H1 (cell line): ENCODE measurements at regions not wholly inside any gene's neighbourhood (a gene's known extent, or its start where the extent isn't known, plus 50 kb on each side); places are given as distances from the start of the nearest gene placed in this dataset.

Experiments used
- CTCF ChIA-PET: fragments of 300-600 bp; sonication (Branson Sonifier 250); formaldehyde crosslinking; loops from one replicate; lab custom pipeline; 2021; ENCODE audit not compliant: partially characterized antibody; lab: Charles Lee
- POLR2A ChIA-PET: fragments of 300-600 bp; sonication (Branson Sonifier 250); formaldehyde crosslinking; loops from one replicate; lab custom pipeline; 2021; ENCODE audit warnings: inconsistent platforms; ENCODE audit not compliant: partially characterized antibody; lab: Charles Lee
- DNase-seq, 2 experiments: peaks; one replicate each; pipeline versions ENCODE4 v3.0.0 to v3.0.0-alpha.2; 2010 to 2022; ENCODE audit warnings: low spot score in 2 of 2, low read depth in 1 of 2, mixed read lengths in 1 of 2
- FAIRE-seq: peaks from 2 replicates; lab custom pipeline; 2011; peaks lifted over from hg19 to GRCh38; lab: Jason Lieb, UNC
- H2AFZ ChIP-seq: 2 replicates; pipeline ENCODE4 v1.8.1; 2012; ENCODE audit warnings: low read length, inconsistent platforms
- H2AK5ac ChIP-seq: 2 replicates; pipeline ENCODE4 v1.6.1; 2013; ENCODE audit warnings: low read depth, low read length
- H2BK120ac ChIP-seq: replicated peaks from 2 replicates; pipeline ENCODE3; 2013; ENCODE audit warnings: low read depth, low read length, inconsistent platforms
- H2BK12ac ChIP-seq: 2 replicates; pipeline ENCODE4 v1.6.1; 2013; ENCODE audit warnings: low read depth, low read length
- H2BK15ac ChIP-seq: 2 replicates; pipeline ENCODE4 v1.6.1; 2013; ENCODE audit warnings: low read length
- H2BK20ac ChIP-seq: 2 replicates; pipeline ENCODE4 v1.6.1; 2013; ENCODE audit warnings: low read length
- H2BK5ac ChIP-seq: 2 replicates; pipeline ENCODE4 v1.6.1; 2013; ENCODE audit warnings: low read depth, low read length
- H3K14ac ChIP-seq: 2 replicates; pipeline ENCODE4 v1.6.1; 2013; ENCODE audit warnings: inconsistent platforms; ENCODE audit not compliant: insufficient read length
- H3K18ac ChIP-seq: 2 replicates; pipeline ENCODE4 v1.6.1; 2013; ENCODE audit warnings: low read length; ENCODE audit errors: extremely low read depth
- H3K23ac ChIP-seq: 2 replicates; pipeline ENCODE4 v1.6.1; 2013; ENCODE audit warnings: inconsistent platforms; ENCODE audit not compliant: insufficient read length
- H3K23me2 ChIP-seq: 2 replicates; pipeline ENCODE4 v1.6.1; 2013; ENCODE audit warnings: low read depth, low read length
- H3K27ac ChIP-seq: 2 replicates; pipeline ENCODE4 v1.6.1; 2011; ENCODE audit warnings: low read depth, low read length, inconsistent platforms
- H3K27me3 ChIP-seq, 4 experiments: replicated peaks in 1 of 4; 1 replicate in 1 of 4; 2 replicates in 3 of 4; pipeline versions ENCODE4 v1.6.1 to v1.8.1; 2011 to 2013; ENCODE audit warnings: low read length in 3 of 4, mild to moderate bottlenecking in 3 of 4, inconsistent platforms in 2 of 4, mixed read lengths in 2 of 4, moderate library complexity in 1 of 4; ENCODE audit not compliant: control insufficient read depth in 3 of 4, insufficient read depth in 3 of 4; ENCODE audit errors: extremely low read depth in 1 of 4
- H3K36me3 ChIP-seq, 4 experiments: 2 replicates each; pipeline versions ENCODE4 v1.6.1 to v1.8.1; 2011 to 2013; ENCODE audit warnings: mild to moderate bottlenecking in 4 of 4, low read length in 3 of 4, moderate library complexity in 2 of 4, control low read depth in 1 of 4, inconsistent platforms in 1 of 4; ENCODE audit not compliant: insufficient read depth in 4 of 4, control insufficient read depth in 2 of 4
- H3K4ac ChIP-seq: replicated peaks from 2 replicates; pipeline ENCODE3; 2013; ENCODE audit warnings: low read length, low read depth, mixed read lengths, inconsistent platforms; ENCODE audit not compliant: insufficient read length
- H3K4me1 ChIP-seq, 4 experiments: replicated peaks in 1 of 4; 1 replicate in 1 of 4; 2 replicates in 3 of 4; pipeline versions ENCODE4 v1.6.1 to v1.8.1; 2011 to 2013; ENCODE audit warnings: low read length in 3 of 4, inconsistent platforms in 2 of 4, mixed read lengths in 1 of 4; ENCODE audit not compliant: insufficient read depth in 4 of 4, control insufficient read depth in 3 of 4
- H3K4me2 ChIP-seq, 2 experiments: 2 replicates each; pipeline versions ENCODE4 v1.6.1 to v1.8.1; 2011 to 2013; ENCODE audit warnings: low read depth in 2 of 2, low read length in 2 of 2, control low read depth in 1 of 2, inconsistent platforms in 1 of 2, mild to moderate bottlenecking in 1 of 2; ENCODE audit not compliant: insufficient read depth in 1 of 2
- H3K4me3 ChIP-seq, 4 experiments: fragments of 200-600, 300-600 bp in 1 of 4; sonication (generic), shearing (Covaris generic), sonication (Bioruptor Twin) in 1 of 4; 2 replicates each; pipeline versions ENCODE4 v1.5.1 to v1.8.1; 2011 to 2016; ENCODE audit warnings: low read length in 4 of 4, low read depth in 3 of 4, control low read depth in 2 of 4, inconsistent platforms in 2 of 4, mild to moderate bottlenecking in 2 of 4, mixed read lengths in 1 of 4, moderate library complexity in 1 of 4; ENCODE audit not compliant: insufficient read depth in 2 of 4; ENCODE audit errors: extremely low read depth in 1 of 4
- H3K56ac ChIP-seq: replicated peaks from 2 replicates; pipeline ENCODE3; 2013; ENCODE audit warnings: low read depth, mild to moderate bottlenecking, mixed read lengths, low read length, inconsistent platforms; ENCODE audit not compliant: insufficient read length
- H3K79me1 ChIP-seq: 2 replicates; pipeline ENCODE4 v1.6.1; 2013; ENCODE audit warnings: low read depth, low read length, control low read depth
- H3K79me2 ChIP-seq, 2 experiments: 2 replicates each; pipeline versions ENCODE4 v1.6.1 to v1.8.1; 2012 to 2013; ENCODE audit warnings: low read length in 2 of 2, mild to moderate bottlenecking in 2 of 2, inconsistent platforms in 1 of 2; ENCODE audit not compliant: insufficient read depth in 2 of 2, control insufficient read depth in 1 of 2
- H3K9ac ChIP-seq, 4 experiments: replicated peaks in 1 of 4; 1 replicate in 1 of 4; 2 replicates in 3 of 4; pipeline versions ENCODE4 v1.6.1 to v1.8.1; 2011 to 2013; ENCODE audit warnings: low read depth in 3 of 4, low read length in 3 of 4, control low read depth in 2 of 4, mild to moderate bottlenecking in 2 of 4, moderate library complexity in 2 of 4, inconsistent platforms in 1 of 4; ENCODE audit errors: extremely low read depth in 1 of 4
- H3K9me3 ChIP-seq, 2 experiments: 2 replicates each; pipeline versions ENCODE4 v1.6.1 to v1.8.1; 2012 to 2013; ENCODE audit warnings: mild to moderate bottlenecking in 2 of 2, moderate library complexity in 2 of 2, control low read depth in 1 of 2, inconsistent platforms in 1 of 2, low read depth in 1 of 2, low read length in 1 of 2, mixed read lengths in 1 of 2; ENCODE audit not compliant: insufficient read depth in 2 of 2
- H4K20me1 ChIP-seq, 2 experiments: replicated peaks in 1 of 2; 2 replicates each; pipeline versions ENCODE3 to v1.8.1; 2011 to 2013; ENCODE audit warnings: inconsistent platforms in 2 of 2, low read length in 2 of 2, mild to moderate bottlenecking in 1 of 2; ENCODE audit not compliant: insufficient read depth in 2 of 2, control insufficient read depth in 1 of 2
- H4K5ac ChIP-seq: 2 replicates; pipeline ENCODE4 v1.6.1; 2013; ENCODE audit warnings: low read length, low read depth, mixed read lengths, inconsistent platforms; ENCODE audit not compliant: insufficient read length
- H4K8ac ChIP-seq: 2 replicates; pipeline ENCODE4 v1.8.0; 2013; ENCODE audit warnings: mild to moderate bottlenecking, moderate library complexity, low read length, inconsistent platforms; ENCODE audit not compliant: insufficient read depth; ENCODE audit errors: extremely low read depth
- H4K91ac ChIP-seq: replicated peaks from 2 replicates; pipeline ENCODE3; 2013; ENCODE audit warnings: low read length, mixed read lengths, inconsistent platforms; ENCODE audit not compliant: insufficient read length
- BRCA1 ChIP-seq: IDR thresholded peaks from 2 replicates; pipeline ENCODE4 v1.6.1; 2012; ENCODE audit warnings: low read depth, low read length, improper control_type of control experiment
- CBX5 ChIP-seq: fragments of 300-800, 300-1000 bp; sonication (generic); IDR thresholded peaks from 2 replicates; pipeline ENCODE4 v1.7.1; 2016; ENCODE audit warnings: antibody characterized with exemption, low read length, low read depth
- KDM5A ChIP-seq: fragments of 200-600 bp; IDR thresholded peaks from 2 replicates; pipeline ENCODE4 v1.7.1; 2012; ENCODE audit warnings: mild to moderate bottlenecking, low read length, inconsistent platforms, mixed read lengths
- RNF2 ChIP-seq: fragments of 200-900, 300-1000 bp; sonication (generic); IDR thresholded peaks from 2 replicates; pipeline ENCODE4 v1.7.1; 2016; ENCODE audit warnings: borderline replicate concordance, low read depth, mild to moderate bottlenecking, antibody characterized with exemption, low read length; ENCODE audit not compliant: poor library complexity, severe bottlenecking; ENCODE audit errors: missing control alignments
- SAP30 ChIP-seq: fragments of 300-600 bp; sonication (generic); IDR thresholded peaks from 2 replicates; pipeline ENCODE4 v1.7.1; 2012; ENCODE audit warnings: low read length, moderate library complexity, mild to moderate bottlenecking, inconsistent platforms; ENCODE audit not compliant: insufficient read depth, insufficient replicate concordance
- WGBS, 2 experiments: shearing (Covaris generic) in 1 of 2; methylation state at CpG; one replicate each; pipeline versions ENCODE4 v1.1.6 to v1.1.7; 2013 to 2015; ENCODE audit warnings: low lambda C conversion rate in 2 of 2, mixed read lengths in 2 of 2, inconsistent platforms in 1 of 2, low coverage in 1 of 2, missing lambda C conversion rate in 1 of 2; ENCODE audit not compliant: insufficient replicate concordance in 2 of 2, insufficient coverage in 1 of 2, insufficient read length in 1 of 2; ENCODE audit errors: extremely low coverage in 1 of 2, missing lambda C conversion rate in 1 of 2; 5-methylcytosine and 5-hydroxymethylcytosine counted together
- TF ChIP-seq, protein P1 (sequence below): IDR thresholded peaks from 2 replicates; pipeline ENCODE4 v1.6.1; 2012; ENCODE audit warnings: inconsistent platforms

DNA sequence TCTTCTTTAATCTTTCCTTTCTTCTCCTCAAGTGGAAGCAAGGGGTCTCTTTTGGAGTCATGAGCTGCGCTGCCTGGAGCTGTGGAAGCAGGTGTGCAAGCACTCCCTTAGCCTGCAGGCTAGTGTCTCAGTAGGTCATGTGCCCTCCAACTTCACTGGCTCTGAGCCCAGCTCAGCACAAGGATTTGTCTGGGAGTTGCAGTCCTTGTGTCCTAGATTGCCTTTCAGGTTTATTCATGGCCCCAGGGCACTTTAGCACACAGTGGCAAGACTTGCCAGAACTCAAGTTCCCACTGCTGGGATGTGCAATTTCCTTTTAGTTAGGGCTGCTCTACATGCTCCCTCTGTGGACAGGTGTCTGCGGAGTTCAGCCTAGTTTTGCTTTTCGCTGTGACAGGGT lies 211.7 kb downstream of the LIG4 start:
- WGBS, 2 experiments, result 79% methylated on average over 3 of the region's 3 CpGs; no CpG with 5 or more reads in 1 of the 2 experiments
- H2AFZ ChIP-seq, result 0 out of 2 replicates have a peak overlapping the region, but pooled peaks have one; percentile 78
- POLR2A ChIA-PET, result no interaction called here
- TF ChIP-seq SAP30 (no peak), RNF2 (no peak), BRCA1 (no peak), KDM5A (no peak), CBX5 (no peak)
- TF ChIP-seq, protein P1, sequence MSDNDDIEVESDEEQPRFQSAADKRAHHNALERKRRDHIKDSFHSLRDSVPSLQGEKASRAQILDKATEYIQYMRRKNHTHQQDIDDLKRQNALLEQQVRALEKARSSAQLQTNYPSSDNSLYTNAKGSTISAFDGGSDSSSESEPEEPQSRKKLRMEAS, result no peak

More for the DNA sequence above, 211.7 kb downstream of the LIG4 start:
- H4K5ac ChIP-seq, result no peak overlapping the region
- no peaks in the 10 kb centered on the region for H3K79me1 ChIP-seq
- no peak overlapping the region for H2AK5ac ChIP-seq
- no peak for DNase-seq
- no peak overlapping the region for H3K56ac ChIP-seq
- H2BK12ac ChIP-seq, result no peak overlapping the region
- no peak overlapping the region for H3K4me3 ChIP-seq
- peak overlapping the region; percentile 21; the same call in 1 of the 2 replicates for H2BK15ac ChIP-seq
- H3K23ac ChIP-seq, result no peak overlapping the region
- no peak overlapping the region for H3K18ac ChIP-seq
- H3K27me3 ChIP-seq, result no peaks in the 10 kb centered on the region
- FAIRE-seq, result no peak
- H3K9me3 ChIP-seq, result no peaks in the 10 kb centered on the region
- no peak overlapping the region for H3K14ac ChIP-seq
- no peaks in the 10 kb centered on the region for H3K36me3 ChIP-seq
- H2BK5ac ChIP-seq, result no peak overlapping the region
- H4K8ac ChIP-seq, result no peak overlapping the region
- H2BK120ac ChIP-seq, result no peak overlapping the region
- no peak overlapping the region for H3K27ac ChIP-seq
- H3K9ac ChIP-seq, result no peak overlapping the region
- no peak overlapping the region for H3K4ac ChIP-seq
- CTCF ChIA-PET, result interaction anchor here (0.6 to 1.5 kb wide), 4 partner anchors 9 to 800 kb away, joined by 3 to 4 read pairs (median 3); no protein-coding TSS in a partner anchor
- no peak overlapping the region for H2BK20ac ChIP-seq
- H3K4me1 ChIP-seq, result no peaks in the 10 kb centered on the region; a peak in 1 of 7 replicates
- no peaks in the 10 kb centered on the region for H3K79me2 ChIP-seq
- H3K4me2 ChIP-seq, result no peak overlapping the region
- H4K91ac ChIP-seq, result no peak overlapping the region
- H4K20me1 ChIP-seq, result no peaks in the 10 kb centered on the region
- no peaks in the 10 kb centered on the region for H3K23me2 ChIP-seq
